HEK293 (cell line): ENCODE measurements at regions not wholly inside any gene's neighbourhood (a gene's known extent, or its start where the extent isn't known, plus 50 kb on each side); places are given as distances from the start of the nearest gene placed in this dataset.

Source experiments
- BCL6B ChIP-seq: fragments of 450-650 bp; formaldehyde crosslinking; IDR thresholded peaks from 2 replicates; pipeline ENCODE4 v1.5.1; 2017; ENCODE audit warnings: missing biosample characterization, missing genetic modification characterization
- CTCF ChIP-seq: fragments of 450-650 bp; formaldehyde crosslinking; IDR thresholded peaks from 2 replicates; pipeline ENCODE4 v1.5.1; 2016; ENCODE audit warnings: missing biosample characterization, missing genetic modification characterization
- ELK4 ChIP-seq: IDR thresholded peaks from 2 replicates; pipeline ENCODE4 v1.6.1; 2011; ENCODE audit warnings: mild to moderate bottlenecking, low read depth, low read length, borderline replicate concordance
- GLI2 ChIP-seq: fragments of 450-650 bp; formaldehyde crosslinking; IDR thresholded peaks from 2 replicates; pipeline ENCODE4; 2017; ENCODE audit warnings: missing biosample characterization, missing genetic modification characterization, low read depth, borderline replicate concordance
- GLIS1 ChIP-seq: fragments of 450-650 bp; formaldehyde crosslinking; IDR thresholded peaks from 2 replicates; pipeline ENCODE4 v1.5.1; 2016; ENCODE audit warnings: missing biosample characterization, missing genetic modification characterization
- KLF16 ChIP-seq: fragments of 450-650 bp; formaldehyde crosslinking; IDR thresholded peaks from 2 replicates; pipeline ENCODE4 v1.5.1; 2017; ENCODE audit warnings: missing biosample characterization, missing genetic modification characterization
- KLF7 ChIP-seq: fragments of 450-650 bp; formaldehyde crosslinking; IDR thresholded peaks from 2 replicates; pipeline ENCODE4 v1.5.1; 2016; ENCODE audit warnings: missing biosample characterization, missing genetic modification characterization, borderline replicate concordance
- KLF8 ChIP-seq: fragments of 450-650 bp; formaldehyde crosslinking; IDR thresholded peaks from 2 replicates; pipeline ENCODE4 v1.5.1; 2016; ENCODE audit warnings: missing biosample characterization, missing genetic modification characterization
- MZF1 ChIP-seq: fragments of 450-650 bp; formaldehyde crosslinking; IDR thresholded peaks from 2 replicates; pipeline ENCODE4 v1.5.1; 2017; ENCODE audit warnings: missing biosample characterization, missing genetic modification characterization, borderline replicate concordance
- OSR2 ChIP-seq: fragments of 450-650 bp; formaldehyde crosslinking; IDR thresholded peaks from 2 replicates; pipeline ENCODE4 v1.5.1; 2016; ENCODE audit warnings: missing biosample characterization, missing genetic modification characterization
- PRDM6 ChIP-seq: fragments of 450-650 bp; formaldehyde crosslinking; IDR thresholded peaks from 2 replicates; pipeline ENCODE4 v1.5.1; 2017; ENCODE audit warnings: missing biosample characterization, missing genetic modification characterization
- REPIN1 ChIP-seq: fragments of 450-650 bp; formaldehyde crosslinking; IDR thresholded peaks from 2 replicates; pipeline ENCODE4 v1.5.1; 2017; ENCODE audit warnings: missing biosample characterization, missing genetic modification characterization, low read depth
- SETDB1 ChIP-seq: IDR thresholded peaks from one replicate; pipeline ENCODE4 v1.6.1; 2017; ENCODE audit warnings: mild to moderate bottlenecking, low read length, moderate library complexity, mixed read lengths; ENCODE audit not compliant: insufficient read length
- SP2 ChIP-seq: fragments of 450-650 bp; formaldehyde crosslinking; IDR thresholded peaks from 2 replicates; pipeline ENCODE4 v1.5.1; 2016; ENCODE audit warnings: missing biosample characterization, missing genetic modification characterization
- SP7 ChIP-seq: fragments of 450-650 bp; formaldehyde crosslinking; IDR thresholded peaks from 2 replicates; pipeline ENCODE4 v1.5.1; 2016; ENCODE audit warnings: missing biosample characterization, missing genetic modification characterization
- TCF7L2 ChIP-seq: IDR thresholded peaks from 2 replicates; pipeline ENCODE4 v1.6.1; 2011; ENCODE audit warnings: low read depth, mild to moderate bottlenecking, inconsistent platforms, low read length, moderate library complexity, borderline replicate concordance
- ZBTB6 ChIP-seq: fragments of 450-650 bp; formaldehyde crosslinking; IDR thresholded peaks from 2 replicates; pipeline ENCODE4 v1.5.1; 2017; ENCODE audit warnings: missing biosample characterization, missing genetic modification characterization
- ZNF10 ChIP-seq: fragments of 450-650 bp; formaldehyde crosslinking; IDR thresholded peaks from 2 replicates; pipeline ENCODE4 v1.5.1; 2017; ENCODE audit warnings: missing biosample characterization, missing genetic modification characterization
- ZNF138 ChIP-seq: fragments of 450-650 bp; formaldehyde crosslinking; IDR thresholded peaks from 2 replicates; pipeline ENCODE4 v1.5.1; 2016; ENCODE audit warnings: missing biosample characterization, missing genetic modification characterization, borderline replicate concordance
- ZNF140 ChIP-seq: fragments of 450-650 bp; formaldehyde crosslinking; IDR thresholded peaks from 2 replicates; pipeline ENCODE4 v1.5.1; 2016; ENCODE audit warnings: missing biosample characterization, missing genetic modification characterization
- ZNF169 ChIP-seq: fragments of 450-650 bp; formaldehyde crosslinking; IDR thresholded peaks from 2 replicates; pipeline ENCODE4 v1.5.1; 2016; ENCODE audit warnings: missing biosample characterization, missing genetic modification characterization
- ZNF211 ChIP-seq: fragments of 450-650 bp; formaldehyde crosslinking; IDR thresholded peaks from 2 replicates; pipeline ENCODE4 v1.5.1; 2016; ENCODE audit warnings: low read depth, missing biosample characterization, missing genetic modification characterization
- ZNF239 ChIP-seq: fragments of 450-650 bp; formaldehyde crosslinking; IDR thresholded peaks from 2 replicates; pipeline ENCODE4 v1.5.1; 2016; ENCODE audit warnings: missing biosample characterization, missing genetic modification characterization
- ZNF26 ChIP-seq: fragments of 450-650 bp; formaldehyde crosslinking; IDR thresholded peaks from 2 replicates; pipeline ENCODE4 v1.5.1; 2016; ENCODE audit warnings: missing biosample characterization, missing genetic modification characterization
- ZNF354C ChIP-seq: fragments of 450-650 bp; formaldehyde crosslinking; IDR thresholded peaks from 2 replicates; pipeline ENCODE4 v1.5.1; 2016; ENCODE audit warnings: missing biosample characterization, missing genetic modification characterization, low read depth, borderline replicate concordance
- ZNF394 ChIP-seq: fragments of 450-650 bp; formaldehyde crosslinking; IDR thresholded peaks from 2 replicates; pipeline ENCODE4 v1.5.1; 2016; ENCODE audit warnings: missing biosample characterization, missing genetic modification characterization, mild to moderate bottlenecking, moderate library complexity, borderline replicate concordance
- ZNF548 ChIP-seq: fragments of 450-650 bp; formaldehyde crosslinking; IDR thresholded peaks from 2 replicates; pipeline ENCODE4 v1.5.1; 2016; ENCODE audit warnings: missing biosample characterization, missing genetic modification characterization
- ZNF558 ChIP-seq: fragments of 450-650 bp; formaldehyde crosslinking; IDR thresholded peaks from 2 replicates; pipeline ENCODE4 v1.5.1; 2016; ENCODE audit warnings: missing biosample characterization, missing genetic modification characterization
- ZNF623 ChIP-seq: fragments of 450-650 bp; formaldehyde crosslinking; IDR thresholded peaks from 2 replicates; pipeline ENCODE4 v1.5.1; 2016; ENCODE audit warnings: missing biosample characterization, missing genetic modification characterization
- ZNF660 ChIP-seq: fragments of 450-650 bp; IDR thresholded peaks from 2 replicates; pipeline ENCODE4 v1.5.1; 2018; ENCODE audit warnings: missing biosample characterization, mild to moderate bottlenecking, missing genetic modification characterization
- ZNF792 ChIP-seq: fragments of 450-650 bp; formaldehyde crosslinking; IDR thresholded peaks from 2 replicates; pipeline ENCODE4 v1.5.1; 2016; ENCODE audit warnings: missing biosample characterization, missing genetic modification characterization
- ZNF837 ChIP-seq: fragments of 450-650 bp; formaldehyde crosslinking; IDR thresholded peaks from 2 replicates; pipeline ENCODE4 v1.5.1; 2016; ENCODE audit warnings: missing biosample characterization, missing genetic modification characterization
- ZSCAN30 ChIP-seq: fragments of 450-650 bp; IDR thresholded peaks from 2 replicates; pipeline ENCODE4 v1.5.1; 2018; ENCODE audit warnings: missing biosample characterization, mild to moderate bottlenecking, missing genetic modification characterization, moderate library complexity

- TF ChIP-seq ZNF26 (tag by site-specific recombination) (no peak), ZNF837 (no peak), ZNF548 (tag by site-specific recombination) (0 out of 2 replicates have a peak, but pooled peaks have one; percentile 7), ZNF138 (tag by site-specific recombination) (no peak), GLIS1 (tag by site-specific recombination) (peak; percentile 96), CTCF (tag by site-specific recombination) (no peak), ZNF10 (tag by site-specific recombination) (peak; percentile 68), ZNF558 (tag by site-specific recombination) (peak; percentile 52; the same call in 1 of the 2 replicates), KLF16 (tag by site-specific recombination) (no peak), ZNF239 (tag by site-specific recombination) (no peak), KLF7 (tag by site-specific recombination) (no peak), KLF8 (tag by site-specific recombination) (peak; percentile 74), PRDM6 (tag by site-specific recombination) (peak; percentile 97), MZF1 (tag by site-specific recombination) (no peak), ZBTB6 (tag by site-specific recombination) (no peak), SETDB1 (peak; percentile 14), ZNF169 (tag by site-specific recombination) (no peak), SP2 (0 out of 2 replicates have a peak, but pooled peaks have one; percentile 15), ZNF394 (tag by site-specific recombination) (peak; percentile 60; the same call in 1 of the 2 replicates), ZNF792 (tag by site-specific recombination) (no peak), GLI2 (tag by site-specific recombination) (peak; percentile 66), SP7 (tag by site-specific recombination) (peak; percentile 95), BCL6B (tag by site-specific recombination) (no peak), ZNF623 (no peak; the same call in 1 of the 2 replicates), REPIN1 (no peak), ELK4 (no peak), ZNF140 (tag by site-specific recombination) (no peak), TCF7L2 (no peak; the same call in 1 of the 2 replicates), ZNF660 (peak; percentile 54), ZSCAN30 (peak; percentile 69; the same call in 1 of the 2 replicates), OSR2 (tag by site-specific recombination) (peak; percentile 87), ZNF211 (tag by site-specific recombination) (no peak), ZNF354C (tag by site-specific recombination) (no peak)
These were observed 67.8 kb upstream of the HSPB3 start (continued) for GRCh38 chr5:54387659-54388232.
